Mesendoderm (in vitro differentiated cells): ENCODE measurements at regions not wholly inside any gene's neighbourhood (a gene's known extent, or its start where the extent isn't known, plus 50 kb on each side); places are given as distances from the start of the nearest gene placed in this dataset.

Experiments used
- DNase-seq: peaks from one replicate; pipeline ENCODE4 v3.0.0; 2013
- H2AK5ac ChIP-seq: 2 replicates; pipeline ENCODE4 v1.6.1; 2013; ENCODE audit warnings: low read length, inconsistent platforms
- H2BK120ac ChIP-seq: 2 replicates; pipeline ENCODE4 v1.6.1; 2013; ENCODE audit warnings: low read depth, mild to moderate bottlenecking, low read length, moderate library complexity, mixed read lengths
- H2BK15ac ChIP-seq: replicated peaks from 2 replicates; pipeline ENCODE4 v1.6.1; 2013; ENCODE audit warnings: low read depth, mild to moderate bottlenecking, moderate library complexity
- H2BK5ac ChIP-seq: 2 replicates; pipeline ENCODE4 v1.6.1; 2013; ENCODE audit warnings: low read length, inconsistent platforms
- H3K18ac ChIP-seq: 2 replicates; pipeline ENCODE4 v1.6.1; 2013; ENCODE audit warnings: mild to moderate bottlenecking, low read length, mixed read lengths
- H3K23ac ChIP-seq: one replicate; pipeline ENCODE4 v1.6.1; 2013; ENCODE audit warnings: low read length
- H3K27ac ChIP-seq: 2 replicates; pipeline ENCODE4 v1.5.1; 2013; ENCODE audit warnings: low read depth, mild to moderate bottlenecking, inconsistent platforms, low read length, moderate library complexity
- H3K27me3 ChIP-seq: 2 replicates; pipeline ENCODE4 v1.6.1; 2013; ENCODE audit warnings: low read length, control low read depth, mild to moderate bottlenecking, inconsistent platforms; ENCODE audit not compliant: insufficient read depth, poor library complexity
- H3K36me3 ChIP-seq: 2 replicates; pipeline ENCODE4 v1.6.1; 2013; ENCODE audit warnings: low read length, inconsistent platforms; ENCODE audit not compliant: control insufficient read depth, insufficient read depth
- H3K4ac ChIP-seq: one replicate; pipeline ENCODE4 v1.6.1; 2013; ENCODE audit warnings: low read depth, mild to moderate bottlenecking, low read length, moderate library complexity
- H3K4me1 ChIP-seq: 2 replicates; pipeline ENCODE4 v1.6.1; 2013; ENCODE audit warnings: low read depth, low read length, inconsistent platforms; ENCODE audit not compliant: control insufficient read depth
- H3K4me2 ChIP-seq: 2 replicates; pipeline ENCODE4 v1.6.1; 2013; ENCODE audit warnings: low read length
- H3K4me3 ChIP-seq: 2 replicates; pipeline ENCODE4 v1.5.1; 2013; ENCODE audit warnings: mild to moderate bottlenecking, low read length
- H3K56ac ChIP-seq: one replicate; pipeline ENCODE4 v1.6.1; 2013; ENCODE audit warnings: low read length
- H3K79me1 ChIP-seq: 2 replicates; pipeline ENCODE4 v1.6.1; 2013; ENCODE audit warnings: low read length, inconsistent platforms
- H3K79me2 ChIP-seq: 2 replicates; pipeline ENCODE4 v1.6.1; 2013; ENCODE audit warnings: mild to moderate bottlenecking, low read length; ENCODE audit not compliant: control insufficient read depth, insufficient read depth
- H3K9ac ChIP-seq: 2 replicates; pipeline ENCODE4 v1.6.1; 2013; ENCODE audit warnings: low read length, inconsistent platforms
- H4K5ac ChIP-seq: one replicate; pipeline ENCODE4 v1.6.1; 2013; ENCODE audit warnings: low read length
- H4K8ac ChIP-seq: one replicate; pipeline ENCODE4 v1.6.1; 2013; ENCODE audit warnings: low read depth, mild to moderate bottlenecking, control low read depth, low read length, moderate library complexity
- WGBS: extraction: QIAGEN DNeasy Blood & Tissue Kit; methylation state at CpG from one replicate; pipeline ENCODE4 v1.1.7; 2013; ENCODE audit warnings: low lambda C conversion rate, missing lambda C conversion rate; ENCODE audit not compliant: insufficient coverage; ENCODE audit errors: extremely low coverage; 5-methylcytosine and 5-hydroxymethylcytosine counted together

DNA sequence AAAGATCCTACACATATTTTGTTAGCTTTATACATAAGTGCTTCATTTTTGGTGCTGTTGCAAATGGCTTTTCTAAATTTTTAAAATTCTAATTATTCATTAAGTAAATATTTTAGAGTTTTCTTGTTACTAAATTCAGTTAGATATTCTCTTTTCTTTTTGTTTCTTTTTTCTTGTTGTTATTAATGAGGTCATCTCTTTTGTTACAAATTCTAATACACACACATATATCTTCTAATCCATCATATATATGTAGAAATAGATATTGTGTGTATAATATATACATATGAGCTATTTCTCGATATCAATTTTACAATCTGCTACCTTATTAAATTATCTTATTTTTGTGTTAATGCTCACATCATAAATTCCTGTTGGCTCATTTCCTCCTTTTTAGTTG, 255.9 kb downstream of the GALR1 start:
- H3K79me1 ChIP-seq, result no peaks in the 10 kb centered on the region
- H3K4ac ChIP-seq, result no peak overlapping the region
- no peak overlapping the region for H3K4me3 ChIP-seq
- no peak overlapping the region for H2BK15ac ChIP-seq
- no peak overlapping the region for H3K27ac ChIP-seq
- WGBS, result no CpG with 5 or more reads among the region's 1 CpG
- H3K4me1 ChIP-seq, result no peaks in the 10 kb centered on the region
- no peak overlapping the region for H2AK5ac ChIP-seq
- DNase-seq, result no peak
- no peak overlapping the region for H3K18ac ChIP-seq
- no peak overlapping the region for H3K23ac ChIP-seq
- no peaks in the 10 kb centered on the region for H3K36me3 ChIP-seq
- H3K56ac ChIP-seq, result no peak overlapping the region
- no peak overlapping the region for H3K9ac ChIP-seq
- no peaks in the 10 kb centered on the region for H3K79me2 ChIP-seq
- no peak overlapping the region for H2BK120ac ChIP-seq
- no peak overlapping the region for H4K8ac ChIP-seq
- no peak overlapping the region for H2BK5ac ChIP-seq
- H3K4me2 ChIP-seq, result no peak overlapping the region
- H4K5ac ChIP-seq, result no peak overlapping the region
- no peaks in the 10 kb centered on the region for H3K27me3 ChIP-seq

DNA sequence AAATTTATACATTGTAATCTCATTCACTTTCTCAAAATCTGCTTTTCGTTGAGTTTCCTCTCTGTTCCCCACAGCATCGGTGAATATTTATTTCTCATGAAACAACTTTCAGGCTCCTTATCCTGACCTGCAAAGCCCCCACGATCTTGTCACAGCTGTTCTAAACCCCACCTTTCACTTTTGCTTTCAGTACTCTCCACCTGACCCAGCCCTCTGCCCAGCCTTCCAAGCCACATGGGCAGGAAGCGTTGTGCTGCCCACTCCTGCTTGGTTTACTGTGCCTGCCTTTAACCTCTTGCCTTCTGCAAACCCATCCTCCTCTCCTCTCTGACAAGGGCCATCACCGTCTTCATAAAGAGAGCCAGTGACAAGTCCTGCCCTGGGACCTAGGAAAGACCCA, 262.5 kb downstream of the GALR1 start:
- Histone ChIP-seq H2AK5ac (no peak overlapping the region), H3K4me1 (no peaks in the 10 kb centered on the region), H3K4ac (no peak overlapping the region), H3K23ac (no peak overlapping the region), H3K79me2 (no peaks in the 10 kb centered on the region), H3K27me3 (no peaks in the 10 kb centered on the region), H4K5ac (no peak overlapping the region), H3K36me3 (no peaks in the 10 kb centered on the region), H3K27ac (no peak overlapping the region), H3K9ac (no peak overlapping the region), H3K4me2 (no peak overlapping the region), H2BK5ac (no peak overlapping the region), H3K18ac (no peak overlapping the region), H3K4me3 (no peak overlapping the region), H3K79me1 (no peaks in the 10 kb centered on the region), H2BK15ac (no peak overlapping the region), H2BK120ac (no peak overlapping the region), H3K56ac (no peak overlapping the region), H4K8ac (no peak overlapping the region)
- no CpG with 5 or more reads among the region's 5 CpGs for WGBS
- DNase-seq, result no peak

DNA sequence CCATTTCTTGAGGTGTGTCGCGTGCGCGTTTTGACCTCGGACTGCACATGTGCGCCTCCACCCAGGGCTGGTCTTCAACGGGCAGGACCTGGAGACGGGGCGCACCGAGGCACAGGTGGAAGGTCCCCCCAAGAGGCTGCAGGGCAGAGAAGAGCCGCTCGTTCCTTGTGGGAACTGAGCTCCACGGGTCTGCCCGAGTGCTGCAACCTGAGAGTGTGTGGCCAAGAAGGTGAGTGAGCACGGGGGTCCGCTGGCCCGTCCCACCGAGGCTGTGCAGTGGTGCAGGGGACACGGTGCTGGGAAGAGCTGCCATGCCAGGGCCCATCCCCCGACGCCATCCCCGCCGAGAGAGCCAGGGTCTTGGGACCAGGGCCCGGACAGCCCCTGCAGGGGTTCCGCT, 268.3 kb downstream of the GALR1 start:
- Histone ChIP-seq H2BK5ac (no peak overlapping the region), H3K4ac (no peak overlapping the region), H3K23ac (no peak overlapping the region), H3K36me3 (no peaks in the 10 kb centered on the region), H3K4me2 (no peak overlapping the region), H3K79me1 (no peaks in the 10 kb centered on the region), H3K4me1 (no peaks in the 10 kb centered on the region), H2BK120ac (no peak overlapping the region), H3K9ac (no peak overlapping the region), H3K56ac (no peak overlapping the region), H3K79me2 (no peaks in the 10 kb centered on the region), H3K18ac (no peak overlapping the region), H2AK5ac (no peak overlapping the region), H2BK15ac (no peak overlapping the region), H3K4me3 (no peak overlapping the region), H3K27me3 (no peaks in the 10 kb centered on the region), H4K8ac (no peak overlapping the region), H4K5ac (no peak overlapping the region), H3K27ac (no peak overlapping the region)
- no peak for DNase-seq
- no CpG with 5 or more reads among the region's 25 CpGs for WGBS

DNA sequence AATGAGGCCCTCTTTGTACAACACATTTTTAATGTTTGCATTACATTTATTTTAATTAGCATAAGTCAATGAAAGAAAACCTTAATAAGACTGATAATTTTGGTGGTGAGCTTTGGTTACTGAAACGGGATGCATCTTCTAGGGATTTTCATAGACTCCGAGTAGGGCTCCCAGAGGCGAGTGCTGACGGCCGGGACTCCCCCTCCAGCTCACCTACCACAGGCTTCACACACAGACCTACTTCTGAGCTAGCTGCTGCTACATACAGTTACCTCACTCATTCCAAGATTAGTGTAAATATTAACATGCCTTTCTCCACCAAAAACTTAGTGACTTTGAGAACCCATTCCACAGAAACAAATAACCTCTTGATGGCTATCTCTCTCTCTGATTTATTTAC, 271.1 kb downstream of the GALR1 start:
- no peak overlapping the region for H3K56ac ChIP-seq
- no peak overlapping the region for H2BK5ac ChIP-seq
- no peak overlapping the region for H3K18ac ChIP-seq
- H3K4ac ChIP-seq, result no peak overlapping the region
- H3K23ac ChIP-seq, result no peak overlapping the region
- H3K79me2 ChIP-seq, result no peaks in the 10 kb centered on the region
- no peak overlapping the region for H4K8ac ChIP-seq
- no peaks in the 10 kb centered on the region for H3K79me1 ChIP-seq
- no peak overlapping the region for H3K4me3 ChIP-seq
- no peak overlapping the region for H2BK15ac ChIP-seq
- no peaks in the 10 kb centered on the region for H3K27me3 ChIP-seq
- H3K4me2 ChIP-seq, result no peak overlapping the region
- no peak overlapping the region for H3K27ac ChIP-seq
- H3K9ac ChIP-seq, result no peak overlapping the region
- H3K4me1 ChIP-seq, result no peaks in the 10 kb centered on the region
- H2BK120ac ChIP-seq, result no peak overlapping the region
- H2AK5ac ChIP-seq, result no peak overlapping the region
- WGBS, result no CpG with 5 or more reads among the region's 5 CpGs
- H4K5ac ChIP-seq, result no peak overlapping the region
- no peak for DNase-seq
- H3K36me3 ChIP-seq, result no peaks in the 10 kb centered on the region

DNA sequence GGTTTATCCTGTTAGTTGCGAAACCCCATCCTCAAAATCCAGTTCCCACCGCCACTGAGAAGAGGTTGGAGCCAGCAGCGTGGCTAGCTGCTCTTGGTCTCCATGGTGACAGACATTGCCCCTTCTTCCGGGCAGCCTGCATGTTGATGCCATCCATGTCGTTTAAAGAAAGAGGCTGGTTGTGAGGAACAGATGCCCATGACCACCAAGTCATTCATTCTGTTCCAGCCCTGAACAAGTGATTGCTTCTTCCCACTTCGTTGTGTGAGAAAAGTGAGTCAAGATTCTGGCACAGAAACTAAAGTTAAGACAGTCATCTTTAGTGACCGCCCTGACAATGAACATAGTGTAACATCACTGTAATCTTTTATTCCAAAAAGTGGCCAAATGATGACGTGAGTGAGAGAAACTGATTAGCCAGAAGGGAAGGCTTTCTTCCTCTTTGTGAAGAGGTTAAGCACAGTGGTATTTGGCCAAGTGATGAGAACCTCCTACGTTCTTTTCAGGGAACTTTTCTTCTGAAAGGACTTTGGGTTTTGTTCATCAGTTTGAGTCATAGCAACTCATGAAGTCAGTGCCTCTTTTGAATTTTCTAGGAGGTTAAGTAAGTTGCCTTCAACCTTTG, 272.5 kb downstream of the GALR1 start:
- H3K18ac ChIP-seq, result no peak overlapping the region
- no peaks in the 10 kb centered on the region for H3K36me3 ChIP-seq
- no CpG with 5 or more reads among the region's 9 CpGs for WGBS
- H3K27me3 ChIP-seq, result no peaks in the 10 kb centered on the region
- no peak overlapping the region for H3K4ac ChIP-seq
- no peak for DNase-seq
- no peak overlapping the region for H2BK120ac ChIP-seq
- H2BK5ac ChIP-seq, result no peak overlapping the region
- H3K23ac ChIP-seq, result no peak overlapping the region
- no peak overlapping the region for H3K4me3 ChIP-seq
- H3K9ac ChIP-seq, result no peak overlapping the region
- H4K5ac ChIP-seq, result no peak overlapping the region
- no peaks in the 10 kb centered on the region for H3K79me1 ChIP-seq
- no peaks in the 10 kb centered on the region for H3K4me1 ChIP-seq
- no peak overlapping the region for H2BK15ac ChIP-seq
- no peak overlapping the region for H2AK5ac ChIP-seq
- H3K79me2 ChIP-seq, result no peaks in the 10 kb centered on the region
- H4K8ac ChIP-seq, result no peak overlapping the region
- H3K56ac ChIP-seq, result no peak overlapping the region
- H3K27ac ChIP-seq, result no peak overlapping the region
- H3K4me2 ChIP-seq, result no peak overlapping the region

DNA sequence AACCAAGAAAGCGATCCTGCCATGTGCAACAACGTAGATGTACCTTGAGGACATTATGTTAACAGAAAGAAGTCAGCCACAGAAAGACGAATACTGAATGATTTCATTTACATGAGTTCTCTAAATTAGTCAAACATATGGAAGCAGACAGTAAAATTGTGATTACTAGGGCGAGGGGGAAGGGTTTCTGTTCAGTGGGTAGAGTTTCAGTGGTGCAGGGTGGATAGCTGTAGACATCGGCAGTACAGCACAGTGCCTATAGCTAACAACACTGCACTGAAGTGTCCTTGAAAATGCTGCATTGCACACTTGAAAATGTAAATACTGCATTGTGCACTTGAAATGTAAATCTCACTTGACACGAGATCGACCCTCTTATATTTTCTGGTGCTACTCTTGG, 275.3 kb downstream of the GALR1 start:
- Histone ChIP-seq H2BK15ac (no peak overlapping the region), H3K4me3 (no peak overlapping the region), H3K18ac (no peak overlapping the region), H3K27me3 (no peaks in the 10 kb centered on the region), H2AK5ac (no peak overlapping the region), H4K5ac (no peak overlapping the region), H3K9ac (no peak overlapping the region), H2BK120ac (no peak overlapping the region), H3K23ac (no peak overlapping the region), H3K36me3 (no peaks in the 10 kb centered on the region), H3K4me1 (no peaks in the 10 kb centered on the region), H2BK5ac (no peak overlapping the region), H3K27ac (no peak overlapping the region), H3K4ac (no peak overlapping the region), H3K56ac (no peak overlapping the region), H3K79me2 (no peaks in the 10 kb centered on the region), H3K79me1 (no peaks in the 10 kb centered on the region), H4K8ac (no peak overlapping the region), H3K4me2 (no peak overlapping the region)
- DNase-seq, result no peak
- no CpG with 5 or more reads among the region's 7 CpGs for WGBS
